ENCODE measurements at regions not wholly inside any gene's neighbourhood (a gene's known extent, or its start where the extent isn't known, plus 50 kb on each side); places are given as distances from the start of the nearest gene placed in this dataset.
A peak's percentile ranks its signal among the peaks of the same experiment; 100 is the strongest.

DNA sequence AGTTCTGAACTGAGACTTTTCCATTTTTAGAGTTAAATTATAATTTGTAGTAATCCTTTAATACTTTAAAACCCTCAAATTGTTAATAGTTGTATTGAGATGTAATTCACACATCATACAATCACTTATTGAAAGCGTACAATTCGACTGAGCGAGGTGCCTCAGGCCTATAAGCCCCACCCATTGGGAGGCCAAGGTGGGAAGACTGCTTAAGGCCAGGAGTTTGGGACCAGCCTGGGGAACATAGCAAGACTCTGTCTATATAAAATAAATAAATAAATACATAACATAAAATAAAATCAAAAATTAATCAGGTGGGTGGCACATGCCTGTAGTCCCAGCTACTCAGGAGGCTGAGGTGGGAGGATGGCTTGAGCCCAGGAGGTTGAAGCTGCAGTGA is 70.3 kb downstream of the RWDD4 start:
- TF ChIP-seq CTCF (conservative IDR thresholded peaks at IDR 0.05; ENCODE audit: low read depth, low read length): no peak
- DNase-seq (ENCODE audit: low read depth): no peak

DNA sequence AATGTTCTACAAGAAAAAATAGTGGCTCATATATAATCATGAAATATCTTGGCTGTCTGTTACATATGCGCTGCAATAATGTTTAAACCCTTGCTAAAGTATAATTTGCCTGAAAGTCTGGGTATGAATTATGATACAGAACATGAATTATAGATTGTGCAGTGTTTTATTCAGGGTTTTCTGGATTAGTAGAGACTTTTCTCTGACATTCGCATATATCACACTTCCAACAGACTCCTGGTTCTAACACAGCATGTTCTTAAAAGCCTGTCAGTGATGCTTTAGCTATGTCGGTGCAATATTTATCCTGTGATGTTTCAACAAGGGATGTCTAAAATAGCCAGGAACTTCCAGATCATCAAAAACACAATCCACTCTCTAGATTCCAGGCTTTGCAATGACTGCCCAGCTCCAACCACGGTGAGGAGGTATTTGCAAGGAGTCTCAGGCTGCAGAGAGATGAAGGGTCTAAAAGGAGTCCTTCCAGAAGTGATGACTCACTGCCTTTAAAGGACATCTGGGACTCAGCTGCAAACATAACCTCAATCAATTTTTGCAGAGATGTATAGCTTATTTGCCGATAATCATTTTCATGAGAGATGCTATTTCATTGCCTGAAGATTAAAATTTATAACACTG is 69.4 kb downstream of the RWDD4 start:
- H3K4me3 ChIP-seq (ENCODE audit: low read depth, low read length): no peak overlapping the region
- DNase-seq (ENCODE audit: low read depth): peak; percentile 23
- no peak for TF ChIP-seq CTCF (conservative IDR thresholded peaks at IDR 0.05; ENCODE audit: low read depth, low read length)

More for the DNA sequence above, 70.3 kb downstream of the RWDD4 start:
- H3K4me3 ChIP-seq (ENCODE audit: low read depth, low read length): no peak overlapping the region

Measured in choroid plexus epithelial cell (primary cell).